ENCODE measurements at regions not wholly inside any gene's neighbourhood (a gene's known extent, or its start where the extent isn't known, plus 50 kb on each side); places are given as distances from the start of the nearest gene placed in this dataset.

DNA sequence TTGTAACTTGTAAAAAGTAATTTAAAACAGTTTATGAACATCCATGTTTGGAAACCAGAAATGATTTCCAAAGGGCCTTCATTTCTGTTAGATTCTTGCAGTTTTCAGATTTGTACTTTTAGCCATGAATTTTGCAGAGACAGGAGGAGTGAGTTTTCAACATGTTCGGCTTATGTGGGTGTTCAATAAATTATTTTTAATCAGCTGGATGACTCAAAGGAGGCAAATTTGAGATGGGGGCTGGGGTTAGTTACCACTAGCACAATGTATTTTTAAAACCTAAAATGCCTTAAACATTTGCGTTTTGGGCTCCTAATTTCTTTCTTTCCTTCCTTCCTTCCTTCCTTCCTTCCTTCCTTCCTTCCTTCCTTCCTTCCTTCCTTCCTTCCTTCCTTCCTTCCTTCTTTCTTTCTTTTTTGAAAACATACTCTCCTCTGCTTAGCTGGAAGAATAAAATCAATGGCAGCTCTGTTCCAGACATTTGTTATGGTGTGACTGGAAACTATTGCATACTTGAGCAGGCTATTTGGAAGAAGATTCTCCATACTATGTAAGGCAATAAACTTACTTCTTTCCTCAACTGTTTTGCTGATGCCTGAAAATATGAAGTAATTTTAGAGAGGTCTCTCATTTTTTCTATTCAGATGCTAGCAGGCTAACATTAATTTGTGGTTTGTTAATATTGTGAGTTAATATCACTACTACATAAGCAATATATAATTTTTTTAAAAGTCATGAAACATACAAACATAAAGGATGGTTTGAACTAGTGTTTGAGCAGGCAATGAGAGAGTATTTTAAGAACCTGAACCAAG, 394.4 kb downstream of the NYAP2 start:
- Histone ChIP-seq H3K9ac (ENCODE audit: low read length) (no peak overlapping the region), H3K27me3 (ENCODE audit: insufficient read depth, low read length) (no peaks in the 10 kb centered on the region), H3F3A (ENCODE audit: insufficient read depth, low read length) (no peaks in the 10 kb centered on the region), H3K4me3 (ENCODE audit: low read depth, low read length, poor library complexity, severe bottlenecking) (no peak overlapping the region), H3K79me2 (ENCODE audit: insufficient read depth, low read length) (no peaks in the 10 kb centered on the region), H2AFZ (ENCODE audit: low read length) (no peak overlapping the region), H3K4me1 (ENCODE audit: insufficient read depth, low read length, severe bottlenecking) (no peaks in the 10 kb centered on the region), H3K9me2 (ENCODE audit: low read depth, low read length) (no peaks in the 10 kb centered on the region), H3K36me3 (ENCODE audit: insufficient read depth, low read length) (no peaks in the 10 kb centered on the region), H3K9me3 (ENCODE audit: low read length) (no peaks in the 10 kb centered on the region), H3K27ac (ENCODE audit: low read depth, low read length, poor library complexity, severe bottlenecking) (no peak overlapping the region), H4K20me1 (ENCODE audit: insufficient read depth, low read length) (no peaks in the 10 kb centered on the region), H3K4me2 (ENCODE audit: low read length) (no peak overlapping the region)
- TF ChIP-seq, protein P1, sequence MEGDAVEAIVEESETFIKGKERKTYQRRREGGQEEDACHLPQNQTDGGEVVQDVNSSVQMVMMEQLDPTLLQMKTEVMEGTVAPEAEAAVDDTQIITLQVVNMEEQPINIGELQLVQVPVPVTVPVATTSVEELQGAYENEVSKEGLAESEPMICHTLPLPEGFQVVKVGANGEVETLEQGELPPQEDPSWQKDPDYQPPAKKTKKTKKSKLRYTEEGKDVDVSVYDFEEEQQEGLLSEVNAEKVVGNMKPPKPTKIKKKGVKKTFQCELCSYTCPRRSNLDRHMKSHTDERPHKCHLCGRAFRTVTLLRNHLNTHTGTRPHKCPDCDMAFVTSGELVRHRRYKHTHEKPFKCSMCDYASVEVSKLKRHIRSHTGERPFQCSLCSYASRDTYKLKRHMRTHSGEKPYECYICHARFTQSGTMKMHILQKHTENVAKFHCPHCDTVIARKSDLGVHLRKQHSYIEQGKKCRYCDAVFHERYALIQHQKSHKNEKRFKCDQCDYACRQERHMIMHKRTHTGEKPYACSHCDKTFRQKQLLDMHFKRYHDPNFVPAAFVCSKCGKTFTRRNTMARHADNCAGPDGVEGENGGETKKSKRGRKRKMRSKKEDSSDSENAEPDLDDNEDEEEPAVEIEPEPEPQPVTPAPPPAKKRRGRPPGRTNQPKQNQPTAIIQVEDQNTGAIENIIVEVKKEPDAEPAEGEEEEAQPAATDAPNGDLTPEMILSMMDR (IDR thresholded peaks at IDR 0.05; ENCODE audit: low read length), result no peak
- no peak for TF ChIP-seq EZH2 (IDR thresholded peaks at IDR 0.05; ENCODE audit: borderline replicate concordance, low read length)

DNA sequence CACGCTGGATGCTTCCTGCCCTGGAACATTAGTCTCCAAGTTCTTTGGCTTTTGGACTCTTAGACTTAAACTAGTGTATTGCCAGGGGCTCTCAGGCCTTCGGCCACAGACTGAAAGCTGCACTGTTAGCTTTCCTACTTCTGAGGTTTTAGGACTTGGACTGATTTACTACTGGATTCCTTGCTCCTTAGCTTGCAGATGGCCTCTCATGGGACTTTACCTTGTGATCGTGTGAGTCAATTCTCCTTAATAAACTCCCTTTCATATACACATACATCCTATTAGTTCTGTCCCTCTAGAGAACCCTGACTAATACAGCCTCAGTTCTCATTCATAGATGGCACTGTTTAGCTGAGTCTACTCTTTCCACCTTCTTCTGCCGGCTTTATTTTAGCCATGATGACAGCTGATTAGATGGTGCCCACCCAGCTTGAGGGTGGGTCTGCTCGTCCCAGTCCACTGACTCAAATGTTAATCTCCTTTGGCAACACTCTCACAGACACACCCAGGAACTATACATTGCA, 389.1 kb downstream of the NYAP2 start:
- H3K27me3 ChIP-seq (ENCODE audit: insufficient read depth, low read length), result no peaks in the 10 kb centered on the region
- H3F3A ChIP-seq (ENCODE audit: insufficient read depth, low read length), result no peaks in the 10 kb centered on the region
- no peak overlapping the region for H2AFZ ChIP-seq (ENCODE audit: low read length)
- H3K27ac ChIP-seq (ENCODE audit: low read depth, low read length, poor library complexity, severe bottlenecking), result no peak overlapping the region
- no peak overlapping the region for H3K4me3 ChIP-seq (ENCODE audit: low read depth, low read length, poor library complexity, severe bottlenecking)
- no peak overlapping the region for H3K4me2 ChIP-seq (ENCODE audit: low read length)
- H3K9me2 ChIP-seq (ENCODE audit: low read depth, low read length), result no peaks in the 10 kb centered on the region
- H3K79me2 ChIP-seq (ENCODE audit: insufficient read depth, low read length), result no peaks in the 10 kb centered on the region
- no peaks in the 10 kb centered on the region for H3K4me1 ChIP-seq (ENCODE audit: insufficient read depth, low read length, severe bottlenecking)
- H3K9me3 ChIP-seq (ENCODE audit: low read length), result no peaks in the 10 kb centered on the region
- no peak overlapping the region for H3K9ac ChIP-seq (ENCODE audit: low read length)
- H3K36me3 ChIP-seq (ENCODE audit: insufficient read depth, low read length), result no peaks in the 10 kb centered on the region
- no peaks in the 10 kb centered on the region for H4K20me1 ChIP-seq (ENCODE audit: insufficient read depth, low read length)
- TF ChIP-seq EZH2 (IDR thresholded peaks at IDR 0.05; ENCODE audit: borderline replicate concordance, low read length), result no peak
- TF ChIP-seq, protein P1 (IDR thresholded peaks at IDR 0.05; ENCODE audit: low read length), result no peak

DNA sequence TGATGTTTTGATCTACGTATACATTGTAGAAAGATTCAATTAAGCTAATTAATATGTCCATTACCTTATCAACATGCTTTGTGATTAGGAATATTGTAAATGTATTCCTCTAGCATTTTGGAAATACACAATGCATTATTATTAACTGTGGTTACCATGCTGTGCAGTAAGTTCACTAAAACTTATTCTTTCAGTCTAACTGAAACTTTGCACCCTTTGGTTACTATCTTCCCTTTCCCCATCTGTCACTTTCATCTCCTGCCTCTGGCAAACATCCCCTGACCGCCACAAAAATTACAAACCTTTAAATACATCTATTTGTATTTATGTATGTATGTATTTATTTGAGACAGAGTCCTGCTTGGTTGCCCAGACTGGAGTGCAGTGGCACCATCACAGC, 388.0 kb downstream of the NYAP2 start:
- no peaks in the 10 kb centered on the region for H3K27me3 ChIP-seq (ENCODE audit: insufficient read depth, low read length)
- no peaks in the 10 kb centered on the region for H4K20me1 ChIP-seq (ENCODE audit: insufficient read depth, low read length)
- H2AFZ ChIP-seq (ENCODE audit: low read length), result no peak overlapping the region
- H3K9me2 ChIP-seq (ENCODE audit: low read depth, low read length), result no peaks in the 10 kb centered on the region
- no peak overlapping the region for H3K9ac ChIP-seq (ENCODE audit: low read length)
- TF ChIP-seq EZH2 (IDR thresholded peaks at IDR 0.05; ENCODE audit: borderline replicate concordance, low read length), result no peak
- TF ChIP-seq, protein P1 (IDR thresholded peaks at IDR 0.05; ENCODE audit: low read length), result no peak
- no peak overlapping the region for H3K27ac ChIP-seq (ENCODE audit: low read depth, low read length, poor library complexity, severe bottlenecking)
- H3K4me2 ChIP-seq (ENCODE audit: low read length), result no peak overlapping the region
- no peaks in the 10 kb centered on the region for H3K4me1 ChIP-seq (ENCODE audit: insufficient read depth, low read length, severe bottlenecking)
- H3K9me3 ChIP-seq (ENCODE audit: low read length), result no peaks in the 10 kb centered on the region
- H3K36me3 ChIP-seq (ENCODE audit: insufficient read depth, low read length), result no peaks in the 10 kb centered on the region
- no peaks in the 10 kb centered on the region for H3F3A ChIP-seq (ENCODE audit: insufficient read depth, low read length)
- no peaks in the 10 kb centered on the region for H3K79me2 ChIP-seq (ENCODE audit: insufficient read depth, low read length)
- H3K4me3 ChIP-seq (ENCODE audit: low read depth, low read length, poor library complexity, severe bottlenecking), result no peak overlapping the region

All from OCI-LY1 (cell line).